ENCODE measurements at regions not wholly inside any gene's neighbourhood (a gene's known extent, or its start where the extent isn't known, plus 50 kb on each side); places are given as distances from the start of the nearest gene placed in this dataset.

- TF ChIP-seq CTCF (IDR thresholded peaks at IDR 0.05) (no peak), POLR2A (IDR thresholded peaks at IDR 0.05) (no peak)
These were observed 198.3 kb upstream of the RNPC3 start for GRCh38 chr1:103327054-103327719.
